H9 (cell line): ENCODE measurements at regions not wholly inside any gene's neighbourhood (a gene's known extent, or its start where the extent isn't known, plus 50 kb on each side); places are given as distances from the start of the nearest gene placed in this dataset.

Experiments used
- DNase-seq: peaks from one replicate; pipeline ENCODE4 v3.0.0-alpha.2; 2017
- H2AFZ ChIP-seq: one replicate; pipeline ENCODE4 v1.6.1; 2013; ENCODE audit warnings: mild to moderate bottlenecking, low read length, control low read depth, moderate library complexity
- H2AK5ac ChIP-seq: 2 replicates; pipeline ENCODE4 v1.6.1; 2013; ENCODE audit warnings: low read length, control low read depth, mixed read lengths; ENCODE audit not compliant: insufficient read length
- H2BK120ac ChIP-seq: one replicate; pipeline ENCODE4 v1.6.1; 2013; ENCODE audit warnings: low read depth, mild to moderate bottlenecking, low read length, control low read depth, inconsistent platforms; ENCODE audit not compliant: poor library complexity, severe bottlenecking
- H2BK12ac ChIP-seq: 2 replicates; pipeline ENCODE4 v1.6.1; 2013; ENCODE audit warnings: low read length, control low read depth, mixed read lengths, low read depth; ENCODE audit not compliant: insufficient read length
- H2BK15ac ChIP-seq: 2 replicates; pipeline ENCODE4 v1.6.1; 2013; ENCODE audit warnings: low read depth, low read length, control low read depth
- H2BK20ac ChIP-seq: one replicate; pipeline ENCODE4 v1.6.1; 2013; ENCODE audit warnings: low read depth, mild to moderate bottlenecking, low read length, control low read depth, inconsistent platforms; ENCODE audit not compliant: poor library complexity, severe bottlenecking
- H2BK5ac ChIP-seq: 2 replicates; pipeline ENCODE4 v1.6.1; 2013; ENCODE audit warnings: low read length, control low read depth, mixed read lengths; ENCODE audit not compliant: insufficient read length
- H3K14ac ChIP-seq: 2 replicates; pipeline ENCODE4 v1.6.1; 2013; ENCODE audit warnings: low read length, control low read depth; ENCODE audit not compliant: insufficient read depth
- H3K18ac ChIP-seq: 2 replicates; pipeline ENCODE4 v1.6.1; 2013; ENCODE audit warnings: low read depth, mild to moderate bottlenecking, mixed read lengths, low read length, control low read depth; ENCODE audit not compliant: insufficient read length
- H3K23ac ChIP-seq: 2 replicates; pipeline ENCODE4 v1.6.1; 2013; ENCODE audit warnings: low read length, control low read depth, mixed read lengths, low read depth; ENCODE audit not compliant: insufficient read length
- H3K23me2 ChIP-seq: 2 replicates; pipeline ENCODE4 v1.6.1; 2013; ENCODE audit warnings: low read depth, mild to moderate bottlenecking, mixed read lengths, low read length, control low read depth; ENCODE audit not compliant: insufficient read length, poor library complexity, severe bottlenecking
- H3K27ac ChIP-seq: 2 replicates; pipeline ENCODE4 v1.5.1; 2013; ENCODE audit warnings: low read length, control low read depth, mixed read lengths, low read depth; ENCODE audit not compliant: insufficient read length
- H3K27me3 ChIP-seq: 2 replicates; pipeline ENCODE4 v1.6.1; 2013; ENCODE audit warnings: low read length, control low read depth, inconsistent platforms; ENCODE audit not compliant: insufficient read depth
- H3K4ac ChIP-seq: 2 replicates; pipeline ENCODE4 v1.6.1; 2013; ENCODE audit warnings: low read depth, mild to moderate bottlenecking, control low read depth, inconsistent platforms, low read length, moderate library complexity
- H3K4me1 ChIP-seq: 2 replicates; pipeline ENCODE4 v1.6.1; 2013; ENCODE audit warnings: low read length, control low read depth, inconsistent platforms; ENCODE audit not compliant: insufficient read depth
- H3K4me2 ChIP-seq: 2 replicates; pipeline ENCODE4 v1.6.1; 2013; ENCODE audit warnings: low read length, control low read depth, mixed read lengths; ENCODE audit not compliant: insufficient read length, insufficient read depth
- H3K56ac ChIP-seq: 2 replicates; pipeline ENCODE4 v1.6.1; 2013; ENCODE audit warnings: low read depth, mild to moderate bottlenecking, mixed read lengths, low read length, control low read depth; ENCODE audit not compliant: insufficient read length
- H3K79me1 ChIP-seq: 2 replicates; pipeline ENCODE4 v1.6.1; 2013; ENCODE audit warnings: low read depth, mild to moderate bottlenecking, moderate library complexity, low read length, control low read depth, inconsistent platforms; ENCODE audit not compliant: insufficient read depth, poor library complexity, severe bottlenecking
- H3K79me2 ChIP-seq: 2 replicates; pipeline ENCODE4 v1.6.1; 2013; ENCODE audit warnings: low read length, control low read depth, inconsistent platforms; ENCODE audit not compliant: insufficient read depth
- H3K9ac ChIP-seq: 2 replicates; pipeline ENCODE4 v1.6.1; 2013; ENCODE audit warnings: low read length, control low read depth, mixed read lengths; ENCODE audit not compliant: insufficient read length; ENCODE audit errors: extremely low read depth
- H3K9me3 ChIP-seq: one replicate; pipeline ENCODE4 v1.6.1; 2013; ENCODE audit warnings: low read depth, low read length, inconsistent platforms; ENCODE audit not compliant: control insufficient read depth
- H3T11ph ChIP-seq: one replicate; pipeline ENCODE4 v1.6.1; 2013; ENCODE audit warnings: mild to moderate bottlenecking, low read length, control low read depth, inconsistent platforms
- H4K20me1 ChIP-seq: one replicate; pipeline ENCODE4 v1.6.1; 2013; ENCODE audit not compliant: control insufficient read depth, insufficient read length, insufficient read depth
- H4K5ac ChIP-seq: 2 replicates; pipeline ENCODE4 v1.6.1; 2013; ENCODE audit warnings: low read depth, mild to moderate bottlenecking, mixed read lengths, low read length, control low read depth; ENCODE audit not compliant: insufficient read length
- H4K8ac ChIP-seq: replicated peaks from 2 replicates; pipeline ENCODE4 v1.6.1; 2013; ENCODE audit warnings: low read length, control low read depth, mixed read lengths, low read depth; ENCODE audit not compliant: insufficient read length
- H4K91ac ChIP-seq: 2 replicates; pipeline ENCODE4 v1.6.1; 2013; ENCODE audit warnings: low read depth, mild to moderate bottlenecking, moderate library complexity, mixed read lengths, low read length, control low read depth; ENCODE audit not compliant: insufficient read length
- H3K27ac Mint-ChIP-seq, 3 experiments: 2 replicates in 2 of 3; 3 replicates in 1 of 3; pipeline ENCODE4 v1.8.0; 2020 to 2021; ENCODE audit warnings: mixed read lengths in 3 of 3, mild to moderate bottlenecking in 1 of 3, moderate library complexity in 1 of 3
- H3K27me3 Mint-ChIP-seq: 2 replicates; pipeline ENCODE4 v1.8.0; 2021; ENCODE audit warnings: low read depth, mild to moderate bottlenecking, moderate library complexity, mixed read lengths
- H3K36me3 Mint-ChIP-seq, 3 experiments: 2 replicates in 2 of 3; 3 replicates in 1 of 3; pipeline ENCODE4 v1.8.0; 2020 to 2021; ENCODE audit warnings: low read depth in 3 of 3, mixed read lengths in 3 of 3; ENCODE audit not compliant: insufficient read depth in 1 of 3
- H3K4me1 Mint-ChIP-seq, 2 experiments: 2 replicates each; pipeline ENCODE4 v1.8.0; 2020; ENCODE audit warnings: mixed read lengths in 2 of 2
- H3K4me3 Mint-ChIP-seq, 2 experiments: 2 replicates in 1 of 2; 3 replicates in 1 of 2; pipeline ENCODE4 v1.8.0; 2020 to 2021; ENCODE audit warnings: mild to moderate bottlenecking in 2 of 2, mixed read lengths in 2 of 2, moderate library complexity in 1 of 2
- H3K9me3 Mint-ChIP-seq, 2 experiments: 2 replicates in 1 of 2; 3 replicates in 1 of 2; pipeline ENCODE4 v1.8.0; 2020; ENCODE audit warnings: mild to moderate bottlenecking in 2 of 2, mixed read lengths in 2 of 2, moderate library complexity in 1 of 2
- WGBS: extraction: QIAGEN DNeasy Blood & Tissue Kit; methylation state at CpG from one replicate; pipeline ENCODE4 v1.1.7; 2013; ENCODE audit warnings: missing lambda C conversion rate, low lambda C conversion rate, mixed read lengths; ENCODE audit not compliant: insufficient read length; ENCODE audit errors: extremely low coverage; 5-methylcytosine and 5-hydroxymethylcytosine counted together
- TF ChIP-seq, protein P1 (sequence below): fragments of 200-600 bp; sonication (generic); conservative IDR thresholded peaks from 3 replicates; pipeline ENCODE4 v1.8.0; 2021; ENCODE audit warnings: antibody characterized with exemption, mild to moderate bottlenecking

DNA sequence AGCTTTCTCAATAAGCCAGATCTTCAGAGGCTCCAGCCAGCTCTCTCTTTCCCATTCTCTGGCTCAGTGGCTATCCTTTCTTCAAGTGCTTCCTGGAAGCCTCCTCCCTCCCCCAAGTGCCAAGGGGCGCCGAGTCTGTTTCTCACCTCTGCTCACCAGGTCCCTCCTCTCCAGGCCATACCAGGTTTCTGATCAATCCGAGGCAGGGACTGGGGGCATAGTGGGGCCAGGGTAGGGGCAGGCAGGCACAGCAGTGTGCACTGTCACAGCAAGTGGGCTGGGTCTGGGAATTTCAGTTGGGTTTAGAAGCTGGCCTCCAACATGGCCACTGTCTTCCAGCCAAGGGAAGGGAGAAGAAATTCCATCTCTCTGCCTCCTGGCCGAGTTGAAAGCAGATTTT is 56.5 kb downstream of the NAV1 start:
- TF ChIP-seq, protein P1, sequence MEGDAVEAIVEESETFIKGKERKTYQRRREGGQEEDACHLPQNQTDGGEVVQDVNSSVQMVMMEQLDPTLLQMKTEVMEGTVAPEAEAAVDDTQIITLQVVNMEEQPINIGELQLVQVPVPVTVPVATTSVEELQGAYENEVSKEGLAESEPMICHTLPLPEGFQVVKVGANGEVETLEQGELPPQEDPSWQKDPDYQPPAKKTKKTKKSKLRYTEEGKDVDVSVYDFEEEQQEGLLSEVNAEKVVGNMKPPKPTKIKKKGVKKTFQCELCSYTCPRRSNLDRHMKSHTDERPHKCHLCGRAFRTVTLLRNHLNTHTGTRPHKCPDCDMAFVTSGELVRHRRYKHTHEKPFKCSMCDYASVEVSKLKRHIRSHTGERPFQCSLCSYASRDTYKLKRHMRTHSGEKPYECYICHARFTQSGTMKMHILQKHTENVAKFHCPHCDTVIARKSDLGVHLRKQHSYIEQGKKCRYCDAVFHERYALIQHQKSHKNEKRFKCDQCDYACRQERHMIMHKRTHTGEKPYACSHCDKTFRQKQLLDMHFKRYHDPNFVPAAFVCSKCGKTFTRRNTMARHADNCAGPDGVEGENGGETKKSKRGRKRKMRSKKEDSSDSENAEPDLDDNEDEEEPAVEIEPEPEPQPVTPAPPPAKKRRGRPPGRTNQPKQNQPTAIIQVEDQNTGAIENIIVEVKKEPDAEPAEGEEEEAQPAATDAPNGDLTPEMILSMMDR, result no peak
- WGBS, result no CpG with 5 or more reads among the region's 4 CpGs

More for the DNA sequence above, 56.5 kb downstream of the NAV1 start:
- no peak overlapping the region for H3K9ac ChIP-seq
- no peaks in the 10 kb centered on the region for H3K79me1 ChIP-seq
- no peak overlapping the region for H3K4me2 ChIP-seq
- Mint-ChIP-seq H3K36me3 (no peaks in the 10 kb centered on the region; a peak in 1 of 7 replicates), H3K27me3 (peaks cover 6% of the 10 kb centered on the region), H3K4me3 (no peak overlapping the region), H3K27ac (no peak overlapping the region), H3K4me1 (peaks cover 42 to 43% of the 10 kb centered on the region in 2 experiments), H3K9me3 (no peaks in the 10 kb centered on the region; a peak in 1 of 5 replicates)
- H3K56ac ChIP-seq, result no peak overlapping the region
- H4K8ac ChIP-seq, result no peak overlapping the region
- no peaks in the 10 kb centered on the region for H3K27me3 ChIP-seq
- H4K91ac ChIP-seq, result no peak overlapping the region
- H3K4me1 ChIP-seq, result peaks cover 7% of the 10 kb centered on the region; the same call in 1 of the 2 replicates
- H3K27ac ChIP-seq, result no peak overlapping the region
- H3K9me3 ChIP-seq, result no peaks in the 10 kb centered on the region
- no peak overlapping the region for H2BK20ac ChIP-seq
- H3T11ph ChIP-seq, result no peak overlapping the region
- no peak overlapping the region for H3K23ac ChIP-seq
- H3K79me2 ChIP-seq, result no peaks in the 10 kb centered on the region
- no peak overlapping the region for H2AK5ac ChIP-seq
- no peak overlapping the region for H2BK120ac ChIP-seq
- H2BK12ac ChIP-seq, result no peak overlapping the region
- no peak overlapping the region for H2BK15ac ChIP-seq
- no peak overlapping the region for H2AFZ ChIP-seq
- H3K23me2 ChIP-seq, result no peaks in the 10 kb centered on the region
- no peak overlapping the region for H4K5ac ChIP-seq
- H4K20me1 ChIP-seq, result no peaks in the 10 kb centered on the region
- no peak overlapping the region for H3K14ac ChIP-seq
- H2BK5ac ChIP-seq, result no peak overlapping the region
- no peak overlapping the region for H3K18ac ChIP-seq
- DNase-seq, result no peak
- no peak overlapping the region for H3K4ac ChIP-seq
